C1 segment of cervical spinal cord (tissue), 14 donors: ENCODE measurements at regions not wholly inside any gene's neighbourhood (a gene's known extent, or its start where the extent isn't known, plus 50 kb on each side); places are given as distances from the start of the nearest gene placed in this dataset.
"Not testable (repeated sequence)": the region's sequence is repeated elsewhere in the genome, so short reads cannot be mapped to it uniquely, and the experiment has no call there.

Experiments used
- DNase-seq, 14 donors: peaks; one replicate each; lab custom pipeline; 2025; lab: John Stamatoyannopoulos, UW

- DNase-seq = no peak
Measured at GRCh38 chr15:67918205-67918861, 78.5 kb upstream of the RNU6-1 start.

DNA sequence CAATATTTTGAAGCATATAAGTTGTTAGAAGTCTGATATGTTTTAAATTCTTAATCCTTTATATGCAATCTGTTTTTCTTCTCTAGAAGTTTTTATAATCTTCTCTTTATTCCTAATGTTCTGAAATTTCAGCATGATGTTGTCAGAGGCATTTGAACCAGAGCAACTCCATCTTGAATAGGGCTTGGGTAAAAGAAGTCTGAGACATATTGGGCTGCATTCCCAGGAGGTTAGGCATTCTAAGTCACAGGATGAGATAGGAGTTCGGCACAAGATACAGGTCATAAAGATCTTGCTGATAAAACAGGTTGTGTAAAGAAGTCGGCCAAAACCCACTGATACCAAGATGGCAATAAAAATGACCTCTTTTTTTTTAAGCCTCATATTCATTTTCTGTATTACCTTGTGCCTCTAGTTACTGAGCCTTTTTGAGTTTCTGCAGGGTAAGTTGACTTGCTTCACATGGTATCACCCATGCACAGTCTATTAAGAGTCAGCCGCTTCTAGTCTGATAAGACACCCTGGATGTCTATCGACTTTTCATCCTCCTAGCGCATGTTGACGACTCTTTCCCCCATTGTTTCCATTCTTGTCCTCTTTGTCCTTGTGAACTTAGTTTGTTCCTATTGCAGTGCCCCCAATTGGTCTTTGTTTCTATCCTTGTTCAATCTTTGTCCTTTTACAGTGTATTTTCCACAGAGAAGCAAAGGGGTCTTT lies 80.8 kb upstream of the RNU6-1 start:
- no peak for DNase-seq

- DNase-seq = no peak
Measured at GRCh38 chr15:67922106-67922675, 82.3 kb upstream of the RNU6-1 start.

DNA sequence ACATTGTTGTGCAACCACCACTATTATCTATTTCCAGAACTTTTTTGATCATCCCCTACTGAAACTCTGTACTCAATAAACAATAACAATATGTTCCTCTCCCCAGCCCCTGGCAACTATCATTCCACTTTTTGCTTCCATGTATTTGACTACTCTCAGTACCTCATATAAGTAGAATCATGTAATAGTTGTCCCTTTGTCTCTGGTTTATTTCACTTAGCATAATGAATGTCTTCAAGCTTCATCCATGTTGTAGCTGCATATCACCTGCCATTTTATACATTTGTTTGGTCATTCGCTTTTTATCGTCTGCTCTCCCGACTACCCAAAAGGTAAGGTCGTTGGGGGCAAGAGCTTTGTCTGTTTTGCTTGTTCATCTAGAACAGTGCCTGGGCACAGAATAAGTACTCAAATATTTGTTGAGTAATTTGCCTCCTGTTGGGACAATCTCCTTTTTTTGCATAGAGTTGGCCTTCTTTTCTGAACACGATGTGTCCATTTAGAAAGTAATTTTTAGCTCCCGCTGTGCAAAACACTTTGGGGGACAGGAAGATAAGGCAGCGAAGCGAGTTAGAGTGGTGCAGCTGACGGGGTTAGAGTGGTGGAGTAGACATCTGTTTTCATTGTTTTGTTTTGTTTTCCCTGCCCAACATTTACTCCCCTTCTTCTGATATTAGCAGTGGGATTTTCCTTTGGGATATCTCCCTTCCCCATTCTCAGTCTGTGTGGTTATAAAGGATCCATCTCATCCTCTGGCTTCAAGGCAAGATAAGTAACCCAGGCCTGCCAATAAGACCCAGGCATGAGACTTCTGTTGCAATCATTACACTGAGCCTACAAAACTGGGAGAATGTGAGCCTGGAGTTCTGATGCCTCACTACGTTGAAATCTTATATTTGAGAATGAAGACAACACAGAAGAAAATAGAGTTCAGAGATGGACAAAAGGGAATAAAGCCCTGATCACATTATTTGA lies 83.4 kb upstream of the RNU6-1 start:
- no peak for DNase-seq

GRCh38 chr15:67924359-67924974 lies 84.6 kb upstream of the RNU6-1 start:
- DNase-seq = no peak

- DNase-seq = no peak
Measured at GRCh38 chr15:67925182-67925581, 85.3 kb upstream of the RNU6-1 start.

DNA sequence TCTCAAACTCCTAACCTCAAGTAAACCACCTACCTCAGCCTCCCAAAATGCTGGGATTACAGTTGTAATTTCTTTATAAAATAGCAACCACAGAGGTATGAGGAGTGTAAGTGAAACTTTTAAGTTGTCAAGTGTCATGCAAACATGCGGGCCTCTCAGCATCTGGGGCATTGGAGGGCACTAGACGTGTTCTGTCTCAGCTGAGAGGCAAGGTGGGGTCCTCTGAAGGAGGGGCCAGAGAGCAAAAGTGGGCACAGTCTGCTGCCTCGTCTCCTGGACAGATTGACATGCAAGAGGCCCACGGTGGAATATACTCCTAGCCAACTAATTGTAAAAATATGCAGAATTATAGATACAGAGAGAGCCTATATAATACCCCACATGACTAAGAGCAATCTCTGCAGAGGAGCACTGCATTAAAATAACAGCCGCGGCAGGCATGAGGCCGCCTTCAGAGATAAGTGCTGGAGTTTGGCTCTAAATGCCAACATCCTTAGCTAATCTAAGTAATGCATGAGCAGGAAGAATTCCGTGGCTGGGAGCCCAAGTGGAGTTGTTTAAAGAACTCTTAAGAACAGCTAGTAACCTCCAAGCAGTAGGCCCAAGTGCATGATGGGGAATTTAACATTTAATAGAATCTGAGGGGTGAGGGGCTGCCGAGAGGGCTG lies 87.8 kb upstream of the RNU6-1 start:
- no peak for DNase-seq

DNA sequence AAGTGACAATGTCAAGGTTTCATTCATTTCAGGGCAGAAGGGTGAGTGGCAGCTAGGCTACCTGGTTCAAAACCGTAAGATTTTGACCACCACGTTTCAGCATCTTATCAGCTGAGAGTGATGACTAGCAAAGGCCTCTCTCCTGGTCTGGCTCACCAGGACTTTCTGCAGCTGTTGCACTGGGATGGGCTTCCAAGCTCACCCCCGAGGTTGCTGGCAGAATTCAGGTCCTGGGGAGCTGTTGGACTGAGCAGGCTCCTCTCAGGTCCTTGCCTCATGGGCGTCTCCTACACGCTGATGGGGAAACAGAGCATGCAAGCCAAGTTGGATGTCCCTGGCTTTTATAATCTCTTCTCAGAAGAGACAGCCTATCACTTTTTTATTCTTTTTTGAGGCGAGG lies 88.8 kb upstream of the RNU6-1 start:
- DNase-seq = no peak

DNA sequence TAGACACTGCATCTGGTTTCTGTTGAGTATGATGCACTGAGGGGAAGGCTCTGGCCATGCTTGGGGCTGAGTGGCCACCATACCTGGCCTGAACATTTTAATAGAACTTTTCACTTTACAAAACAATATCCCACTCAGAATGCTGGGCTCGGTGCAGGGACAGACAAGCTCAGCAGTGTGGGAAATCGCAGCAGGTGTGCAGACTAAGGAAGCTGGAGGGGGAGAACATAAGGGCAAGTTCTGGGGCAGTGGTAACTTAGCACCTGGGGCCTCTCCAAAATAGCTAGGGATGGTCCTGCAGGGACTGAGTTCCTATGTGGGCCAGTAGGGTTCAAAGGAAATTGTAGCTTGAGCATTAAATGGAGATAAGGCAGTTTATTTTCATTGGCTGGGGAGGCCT lies 90.9 kb upstream of the RNU6-1 start:
- DNase-seq = no peak

DNA sequence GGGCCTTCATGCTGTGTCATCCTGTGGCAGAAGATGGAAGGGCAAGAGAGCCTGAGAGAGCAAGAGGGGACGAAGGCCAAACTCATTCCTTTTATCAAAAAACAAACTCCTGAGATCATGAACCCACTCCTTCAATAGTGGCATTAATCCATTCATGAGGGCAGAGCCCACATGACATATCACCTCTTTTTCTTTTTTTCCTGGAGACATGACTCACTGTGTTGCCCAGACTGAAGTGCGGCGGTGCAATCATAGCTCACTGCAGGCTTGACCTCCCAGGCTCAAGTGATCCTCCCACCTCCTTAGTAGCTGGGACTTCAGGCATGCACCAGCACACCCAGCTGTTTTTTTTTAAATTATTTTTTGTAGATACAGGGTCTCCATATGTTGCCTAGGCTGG lies 92.0 kb upstream of the RNU6-1 start:
- no peak for DNase-seq

DNA sequence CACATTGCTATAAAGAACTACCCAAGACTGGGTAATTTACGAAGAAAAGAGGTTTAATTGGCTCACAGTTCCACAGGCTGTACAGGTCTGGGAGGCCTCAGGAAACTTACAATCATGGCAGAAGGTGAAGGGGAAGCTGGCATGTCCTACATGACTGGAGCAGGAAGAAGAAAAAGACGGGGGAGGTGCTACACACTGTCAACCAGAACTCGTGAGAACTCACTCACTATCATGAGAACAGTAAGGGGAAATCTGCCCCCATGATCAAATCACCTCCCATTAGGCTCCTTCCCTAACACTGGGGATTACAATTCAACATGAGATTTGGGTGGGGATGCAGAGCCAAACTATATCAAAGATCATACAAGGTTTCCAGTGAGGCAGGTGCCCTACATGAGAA lies 94.3 kb upstream of the RNU6-1 start:
- not testable (repeated sequence) for DNase-seq

DNA sequence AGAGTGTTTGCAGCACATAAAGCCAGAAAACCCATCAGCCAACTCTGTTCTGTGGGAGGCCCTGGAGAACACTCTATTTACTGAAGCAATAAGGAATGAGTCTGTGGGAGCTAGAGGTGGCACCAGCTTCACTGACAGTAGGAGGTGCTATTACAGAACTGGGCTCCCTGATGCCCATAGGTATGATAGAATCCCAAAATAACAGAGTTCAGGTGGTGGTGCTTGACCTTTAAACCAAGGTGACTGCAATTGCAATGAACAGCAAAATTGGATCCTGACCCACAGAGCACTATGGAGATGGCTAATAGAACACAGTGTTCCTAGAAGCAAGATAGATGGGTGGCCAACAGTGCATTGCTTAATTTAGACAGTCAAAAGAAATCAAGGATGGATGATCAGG lies 95.4 kb upstream of the RNU6-1 start:
- DNase-seq = no peak

DNA sequence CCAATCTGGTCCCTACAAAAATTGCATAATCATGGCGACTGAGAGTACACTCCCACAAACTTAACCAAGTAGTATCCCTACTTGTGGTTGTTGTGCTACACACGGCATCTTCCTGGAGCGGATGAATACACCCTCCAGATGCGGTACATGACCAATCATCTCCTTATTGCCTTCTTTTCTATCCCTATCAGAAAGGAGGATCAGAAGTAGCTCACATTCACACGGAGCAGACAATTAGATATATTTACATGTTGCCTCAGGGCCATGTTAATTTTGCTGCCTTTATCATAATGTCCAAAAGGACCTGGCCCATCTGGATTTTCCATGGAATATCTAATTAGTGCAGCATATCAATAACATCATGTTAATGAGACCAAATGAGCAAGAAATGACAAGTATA lies 96.4 kb upstream of the RNU6-1 start:
- no peak for DNase-seq

DNA sequence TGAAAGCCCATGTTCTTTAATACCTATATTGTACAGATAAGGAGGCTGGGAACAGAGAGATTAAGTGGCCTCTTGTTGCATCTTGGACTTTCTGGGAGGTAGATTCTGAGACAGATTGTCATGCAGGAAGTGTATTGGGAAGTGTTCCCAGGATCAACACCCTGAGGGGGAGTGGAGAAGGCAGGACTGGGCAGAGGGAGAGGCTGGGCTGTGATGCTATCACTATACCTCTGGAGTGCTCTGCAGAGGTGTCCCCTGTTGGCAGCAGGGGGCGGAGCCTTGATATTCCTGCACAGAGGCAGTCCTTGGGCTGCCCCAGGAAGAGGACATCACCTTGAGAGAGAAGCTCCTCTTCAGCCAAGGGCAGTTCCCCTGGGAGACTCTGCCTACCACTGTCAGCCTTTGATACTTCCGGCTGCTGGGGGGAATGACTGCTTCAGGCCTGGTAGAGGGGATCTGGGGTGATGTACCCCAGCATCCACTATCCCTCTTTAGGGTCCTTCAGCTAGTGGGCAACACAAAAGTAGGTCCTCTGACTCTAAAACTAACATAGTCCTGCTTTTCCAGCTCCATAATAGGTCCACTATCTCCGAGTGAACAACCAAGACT lies 97.4 kb upstream of the RNU6-1 start:
- DNase-seq = no peak

DNA sequence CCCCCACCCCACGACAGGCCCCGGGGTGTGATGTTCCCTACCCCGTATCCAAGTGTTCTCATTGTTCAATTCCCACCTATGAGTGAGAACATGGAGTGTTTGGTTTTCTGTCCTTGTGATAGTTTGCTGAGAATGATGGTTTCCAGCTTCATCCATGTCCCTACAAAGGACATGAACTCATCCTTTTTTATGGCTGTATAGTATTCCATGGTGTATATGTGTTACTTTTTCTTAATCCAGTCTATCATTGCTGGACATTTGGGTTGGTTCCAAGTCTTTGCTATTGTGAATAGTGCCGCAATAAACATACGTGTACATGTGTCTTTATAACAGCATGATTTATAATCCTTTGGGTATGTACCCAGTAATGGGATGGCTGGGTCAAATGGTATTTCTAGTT lies 99.3 kb upstream of the RNU6-1 start:
- not testable (repeated sequence) for DNase-seq

- DNase-seq = not testable (repeated sequence)
Measured at GRCh38 chr15:67939588-67940323, 99.9 kb upstream of the RNU6-1 start.

DNA sequence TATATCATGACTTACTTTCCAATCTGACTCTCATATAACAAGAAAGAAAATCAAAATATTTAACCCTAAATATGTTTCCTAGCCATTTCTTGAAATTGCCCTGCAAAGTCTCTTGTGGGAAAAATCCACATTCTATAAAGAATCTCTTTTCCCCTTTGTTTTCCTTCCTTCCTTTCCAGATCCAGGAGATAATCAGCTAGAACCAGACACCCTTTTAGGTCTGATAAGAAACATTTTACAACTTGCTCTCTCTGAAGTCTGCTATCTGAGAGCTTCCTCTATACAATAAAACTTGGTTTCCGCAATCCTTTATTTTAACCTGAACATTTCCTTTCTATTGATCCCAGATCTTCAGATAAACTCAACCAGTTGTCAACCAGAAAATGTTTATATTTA lies 100.5 kb upstream of the RNU6-1 start:
- no peak for DNase-seq

DNA sequence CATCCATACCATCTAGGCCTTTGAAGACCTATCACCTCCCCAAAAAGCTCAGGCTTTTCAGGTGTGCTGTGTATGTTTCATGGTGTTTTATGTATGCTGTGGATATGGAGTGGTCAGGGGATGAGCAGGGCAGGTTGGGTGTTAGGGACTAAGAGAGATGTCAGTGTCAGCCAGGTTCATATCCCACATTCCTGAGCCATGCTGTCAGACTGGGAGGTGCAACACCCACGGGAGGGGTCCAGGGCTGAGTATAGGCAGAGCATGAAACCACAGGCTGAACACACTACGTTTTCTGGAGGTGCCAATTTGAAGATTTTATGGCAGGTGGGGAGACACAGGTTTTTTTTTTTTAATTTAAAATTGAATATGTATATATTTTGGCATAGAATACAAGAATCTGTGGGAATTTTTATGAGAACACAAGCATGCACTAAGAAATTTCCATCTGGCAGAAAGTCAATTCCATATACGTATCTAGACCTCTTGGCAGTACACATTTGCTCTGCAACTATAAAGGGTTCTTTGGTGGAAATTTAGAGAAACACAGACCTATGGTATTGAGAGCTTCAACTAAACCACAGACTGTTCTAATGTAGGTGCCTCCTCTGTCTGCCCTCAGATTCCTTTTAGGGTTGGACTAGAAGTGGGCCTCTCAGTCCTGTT lies 101.9 kb upstream of the RNU6-1 start:
- DNase-seq = no peak

DNA sequence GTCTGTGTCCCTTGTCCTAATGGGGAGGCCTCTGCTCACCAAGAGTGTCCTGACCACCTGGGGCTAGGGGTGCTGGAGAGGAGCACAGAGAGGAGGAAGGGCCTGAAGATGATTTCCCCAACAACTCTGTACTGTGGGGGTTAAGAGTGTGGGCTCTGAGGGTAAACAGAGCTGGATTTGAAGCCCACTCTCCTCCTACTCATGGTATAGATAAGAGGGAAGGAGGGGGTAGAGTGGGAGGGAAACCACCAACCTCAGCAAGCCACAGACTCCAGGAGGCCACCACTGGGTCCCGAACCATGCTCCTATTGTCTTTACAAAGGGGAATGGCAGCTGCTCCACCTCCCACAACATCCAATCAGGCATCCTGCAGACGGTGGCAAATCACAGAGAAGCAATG lies 103.6 kb upstream of the RNU6-1 start:
- no peak for DNase-seq
